IPS-18a (cell line): ENCODE measurements at regions not wholly inside any gene's neighbourhood (a gene's known extent, or its start where the extent isn't known, plus 50 kb on each side); places are given as distances from the start of the nearest gene placed in this dataset.

ENCODE experiments used
- H3K27ac ChIP-seq: one replicate; pipeline ENCODE4 v1.5.1; 2013; ENCODE audit warnings: low read length
- H3K27me3 ChIP-seq: one replicate; pipeline ENCODE4 v1.6.1; 2013; ENCODE audit warnings: mild to moderate bottlenecking, low read length; ENCODE audit not compliant: control insufficient read depth, insufficient read depth
- H3K36me3 ChIP-seq: one replicate; pipeline ENCODE4 v1.6.1; 2013; ENCODE audit warnings: low read depth, low read length; ENCODE audit not compliant: control insufficient read depth
- H3K4me1 ChIP-seq: one replicate; pipeline ENCODE4 v1.6.1; 2013; ENCODE audit warnings: low read depth, low read length; ENCODE audit not compliant: control insufficient read depth
- H3K4me3 ChIP-seq: one replicate; pipeline ENCODE4 v1.5.1; 2013; ENCODE audit warnings: low read length
- H3K9ac ChIP-seq: one replicate; pipeline ENCODE4 v1.6.1; 2013; ENCODE audit warnings: mild to moderate bottlenecking, low read length, moderate library complexity
- H3K9me3 ChIP-seq: one replicate; pipeline ENCODE4 v1.6.1; 2013; ENCODE audit warnings: low read depth, low read length; ENCODE audit not compliant: control insufficient read depth

GRCh38 chr13:99884913-99885312 is 86.7 kb downstream of the ZIC5 start:
- peaks cover 6% of the 10 kb centered on the region for H3K4me1 ChIP-seq

DNA sequence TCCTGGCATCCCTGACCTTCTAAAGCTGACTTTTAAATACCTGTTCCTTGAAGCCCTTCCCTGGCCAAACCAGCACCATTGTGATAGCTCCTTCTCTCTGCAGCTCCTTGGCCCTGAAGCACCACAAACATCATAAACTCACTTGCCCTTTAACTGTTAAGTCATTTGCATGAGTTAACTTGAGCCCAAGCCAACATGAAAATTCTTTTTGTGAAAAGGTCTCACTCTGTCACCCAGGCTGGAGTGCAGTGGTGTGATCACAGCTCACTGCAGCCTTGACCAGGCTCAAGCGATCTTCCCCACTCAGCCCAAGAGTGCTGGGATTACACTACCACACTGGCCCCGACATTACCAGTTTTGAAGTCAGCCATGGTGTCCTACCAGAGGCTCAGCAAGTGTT is 87.8 kb downstream of the ZIC5 start:
- H3K4me3 ChIP-seq = no peak overlapping the region
- H3K27ac ChIP-seq = no peak overlapping the region
- H3K36me3 ChIP-seq = no peaks in the 10 kb centered on the region
- no peak overlapping the region for H3K9ac ChIP-seq
- no peaks in the 10 kb centered on the region for H3K27me3 ChIP-seq
- peaks cover under 1% of the 10 kb centered on the region for H3K4me1 ChIP-seq
- no peaks in the 10 kb centered on the region for H3K9me3 ChIP-seq

More at GRCh38 chr13:99884913-99885312, 86.7 kb downstream of the ZIC5 start:
- Histone ChIP-seq H3K27me3 (no peaks in the 10 kb centered on the region), H3K27ac (no peak overlapping the region), H3K9ac (no peak overlapping the region), H3K4me3 (no peak overlapping the region), H3K36me3 (no peaks in the 10 kb centered on the region), H3K9me3 (no peaks in the 10 kb centered on the region)

GRCh38 chr13:99878921-99879610 is 92.5 kb downstream of the ZIC5 start:
- H3K4me3 ChIP-seq = no peak overlapping the region
- H3K36me3 ChIP-seq = no peaks in the 10 kb centered on the region
- no peak overlapping the region for H3K9ac ChIP-seq
- no peaks in the 10 kb centered on the region for H3K9me3 ChIP-seq
- no peaks in the 10 kb centered on the region for H3K4me1 ChIP-seq
- no peaks in the 10 kb centered on the region for H3K27me3 ChIP-seq
- H3K27ac ChIP-seq = no peak overlapping the region

DNA sequence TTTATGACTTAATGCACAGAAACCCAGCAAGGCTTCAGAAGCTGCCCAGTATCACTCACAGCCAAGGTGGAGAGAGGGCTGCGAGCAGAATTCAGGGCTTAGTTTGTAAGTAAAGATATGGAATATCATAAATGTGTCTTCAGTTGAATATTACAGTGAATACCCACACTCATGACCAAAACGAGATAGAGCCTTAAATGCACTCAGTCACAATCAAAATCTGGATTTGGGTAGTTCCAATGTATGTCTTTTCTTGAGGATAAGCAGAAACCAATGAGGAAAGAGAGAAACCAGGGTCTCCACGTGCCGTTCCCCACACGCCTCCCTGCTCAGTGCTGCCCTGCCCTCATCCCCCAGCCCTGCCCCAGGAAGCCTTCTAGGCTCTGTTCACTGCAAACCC is 94.9 kb downstream of the ZIC5 start:
- Histone ChIP-seq H3K4me3 (no peak overlapping the region), H3K9me3 (no peaks in the 10 kb centered on the region), H3K27ac (no peak overlapping the region), H3K4me1 (peaks cover under 1% of the 10 kb centered on the region), H3K36me3 (no peaks in the 10 kb centered on the region), H3K27me3 (no peaks in the 10 kb centered on the region), H3K9ac (no peak overlapping the region)

DNA sequence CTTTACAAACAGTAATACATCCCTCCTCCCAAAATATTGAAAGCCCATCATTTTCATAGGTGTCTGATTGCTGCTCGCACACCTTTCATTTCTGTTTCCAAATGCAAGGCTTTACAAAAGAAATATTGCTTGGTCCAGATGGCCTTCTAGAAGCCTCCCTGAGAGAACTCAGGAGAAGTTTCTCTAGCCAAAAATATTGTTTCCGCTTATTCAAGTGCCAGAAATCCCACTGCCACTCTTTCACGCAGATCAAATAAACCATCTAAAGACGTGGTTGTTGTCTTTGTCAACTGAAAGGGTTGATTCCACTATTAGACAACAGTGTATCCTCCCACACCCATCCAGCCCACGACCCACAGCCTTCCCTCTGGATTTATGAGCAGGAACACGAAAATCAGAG is 96.2 kb downstream of the ZIC5 start:
- no peak overlapping the region for H3K9ac ChIP-seq
- H3K4me3 ChIP-seq = no peak overlapping the region
- H3K27ac ChIP-seq = no peak overlapping the region
- H3K36me3 ChIP-seq = no peaks in the 10 kb centered on the region
- H3K27me3 ChIP-seq = no peaks in the 10 kb centered on the region
- H3K4me1 ChIP-seq = peaks cover 12% of the 10 kb centered on the region
- H3K9me3 ChIP-seq = no peaks in the 10 kb centered on the region

- Histone ChIP-seq H3K27ac (no peak overlapping the region), H3K9me3 (no peaks in the 10 kb centered on the region), H3K9ac (no peak overlapping the region), H3K4me3 (no peak overlapping the region), H3K27me3 (no peaks in the 10 kb centered on the region), H3K36me3 (no peaks in the 10 kb centered on the region), H3K4me1 (peaks cover 15% of the 10 kb centered on the region)
Measured at GRCh38 chr13:99873832-99874430, 97.6 kb downstream of the ZIC5 start.

DNA sequence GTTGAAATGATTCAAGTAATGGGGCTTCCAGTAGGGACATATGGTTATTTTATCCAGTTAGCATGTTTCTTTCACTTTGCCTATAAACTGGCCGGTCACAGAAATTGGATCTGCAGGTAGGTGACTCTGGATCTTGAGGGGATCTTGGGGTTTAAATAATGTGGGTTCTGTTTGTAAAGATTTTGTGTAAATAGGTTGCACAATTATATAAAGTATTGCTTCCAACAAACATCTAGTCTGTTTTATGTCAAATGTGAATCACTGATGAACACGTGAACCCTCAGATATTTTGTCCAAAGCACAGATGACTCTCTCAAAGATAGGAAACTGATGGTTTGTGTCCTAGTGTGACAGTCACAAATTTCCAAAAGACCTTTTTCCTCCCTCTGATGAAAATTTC is 98.4 kb downstream of the ZIC5 start:
- no peak overlapping the region for H3K4me3 ChIP-seq
- H3K27ac ChIP-seq = no peak overlapping the region
- H3K36me3 ChIP-seq = no peaks in the 10 kb centered on the region
- no peak overlapping the region for H3K9ac ChIP-seq
- peaks cover 15% of the 10 kb centered on the region for H3K4me1 ChIP-seq
- H3K27me3 ChIP-seq = no peaks in the 10 kb centered on the region
- H3K9me3 ChIP-seq = no peaks in the 10 kb centered on the region

- Histone ChIP-seq H3K4me1 (peaks cover 20% of the 10 kb centered on the region), H3K27me3 (no peaks in the 10 kb centered on the region), H3K9me3 (no peaks in the 10 kb centered on the region), H3K27ac (no peak overlapping the region), H3K4me3 (no peak overlapping the region), H3K36me3 (no peaks in the 10 kb centered on the region), H3K9ac (no peak overlapping the region)
Measured at GRCh38 chr13:99871249-99871898, 100.2 kb downstream of the ZIC5 start.

DNA sequence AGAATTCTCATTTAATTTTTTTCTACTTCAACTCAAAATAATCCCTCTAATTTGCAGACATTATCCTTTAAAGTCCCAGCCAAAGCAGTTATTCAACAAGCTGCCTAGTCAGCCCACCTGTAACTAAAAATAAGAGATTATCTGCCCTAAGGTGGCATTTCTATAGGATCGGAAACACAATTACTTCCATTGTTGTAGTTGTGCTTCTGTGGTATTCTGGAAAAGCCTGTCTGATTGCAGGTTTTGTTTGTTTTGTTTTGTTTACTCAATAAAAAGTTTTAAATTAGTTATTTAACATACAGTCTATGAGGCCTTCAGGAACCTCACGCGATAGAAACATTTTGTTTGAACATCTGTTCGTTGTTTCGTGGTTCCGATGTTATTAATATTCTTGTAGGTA is 101.0 kb downstream of the ZIC5 start:
- no peak overlapping the region for H3K4me3 ChIP-seq
- H3K27ac ChIP-seq = no peak overlapping the region
- H3K4me1 ChIP-seq = peaks cover 20% of the 10 kb centered on the region
- no peaks in the 10 kb centered on the region for H3K36me3 ChIP-seq
- H3K9ac ChIP-seq = no peak overlapping the region
- no peaks in the 10 kb centered on the region for H3K27me3 ChIP-seq
- H3K9me3 ChIP-seq = no peaks in the 10 kb centered on the region

- peaks cover 27% of the 10 kb centered on the region for H3K4me1 ChIP-seq
- no peak overlapping the region for H3K27ac ChIP-seq
- H3K4me3 ChIP-seq = no peak overlapping the region
- H3K27me3 ChIP-seq = no peaks in the 10 kb centered on the region
- H3K9me3 ChIP-seq = no peaks in the 10 kb centered on the region
- no peaks in the 10 kb centered on the region for H3K36me3 ChIP-seq
- no peak overlapping the region for H3K9ac ChIP-seq
Measured at GRCh38 chr13:99869830-99870229, 101.7 kb downstream of the ZIC5 start.

DNA sequence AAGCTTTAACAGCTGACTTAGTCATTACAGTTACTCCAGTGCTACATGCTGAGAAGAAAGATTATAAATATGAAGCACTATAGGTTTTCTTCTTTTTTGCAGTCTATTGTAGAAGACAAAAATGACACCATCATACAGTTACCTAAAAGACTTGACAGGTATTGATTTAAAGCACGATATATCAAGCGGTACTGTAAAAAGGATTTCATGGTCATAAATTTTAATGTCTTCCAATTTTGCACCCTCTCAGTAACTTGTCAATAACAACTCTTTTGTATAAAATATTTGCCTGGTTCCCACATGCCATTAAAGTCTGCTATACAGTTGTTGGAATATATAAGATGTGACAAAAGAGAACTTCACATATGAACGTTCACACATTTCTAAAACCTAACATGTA is 102.8 kb downstream of the ZIC5 start:
- Histone ChIP-seq H3K27ac (no peak overlapping the region), H3K9ac (no peak overlapping the region), H3K36me3 (no peaks in the 10 kb centered on the region), H3K4me1 (peaks cover 38% of the 10 kb centered on the region), H3K9me3 (no peaks in the 10 kb centered on the region), H3K4me3 (no peak overlapping the region), H3K27me3 (no peaks in the 10 kb centered on the region)
